Caco-2 (cell line): ENCODE measurements at regions not wholly inside any gene's neighbourhood (a gene's known extent, or its start where the extent isn't known, plus 50 kb on each side); places are given as distances from the start of the nearest gene placed in this dataset.

Experiments used
- BruUV-seq: library from RNA; stranded (reverse); fragments of 400-500 nt; replicated peaks from 2 replicates; lab custom pipeline; 2021; lab: Mats Ljungman, UMichigan
- CTCF ChIA-PET: fragments of 300-600 bp; sonication (Branson Sonifier 250); formaldehyde crosslinking; loops from one replicate; lab custom pipeline; 2022; ENCODE audit warnings: antibody characterized with exemption; lab: Charles Lee
- POLR2A ChIA-PET: fragments of 300-600 bp; sonication (Branson Sonifier 250); formaldehyde crosslinking; loops from one replicate; lab custom pipeline; 2022; ENCODE audit warnings: antibody characterized with exemption; lab: Charles Lee
- DNase-seq, 2 experiments: peaks; one replicate each; pipeline versions ENCODE4 v3.0.0 to v3.0.0-alpha.2; 2020 to 2022
- H3K27me3 ChIP-seq: replicated peaks from 2 replicates; pipeline ENCODE4 v1.6.0; 2011; ENCODE audit warnings: low read length; ENCODE audit not compliant: control insufficient read depth, insufficient read depth
- H3K36me3 ChIP-seq: 2 replicates; pipeline ENCODE4 v1.5.1; 2011; ENCODE audit warnings: low read length; ENCODE audit not compliant: control insufficient read depth, insufficient read depth
- H3K4me1 ChIP-seq: fragments of 250-450 bp; sonication (Bioruptor Pico); 2 replicates; pipeline ENCODE4 v1.5.1; 2020; ENCODE audit warnings: mild to moderate bottlenecking
- H3K4me3 ChIP-seq: 2 replicates; pipeline ENCODE4 v1.5.1; 2011; ENCODE audit warnings: low read depth, mild to moderate bottlenecking, control low read depth, low read length
- H3K9me3 ChIP-seq: fragments of 250-450 bp; sonication (Bioruptor Pico); 2 replicates; pipeline ENCODE4 v1.5.1; 2020; ENCODE audit warnings: mild to moderate bottlenecking, moderate library complexity
- H3K27ac Mint-ChIP-seq: one replicate; pipeline ENCODE4 v1.8.0; 2022; ENCODE audit warnings: mixed read lengths; ENCODE audit not compliant: unreplicated experiment
- H3K27me3 Mint-ChIP-seq: one replicate; pipeline ENCODE4 v1.8.0; 2022; ENCODE audit warnings: mixed read lengths; ENCODE audit not compliant: insufficient read depth, unreplicated experiment
- H3K36me3 Mint-ChIP-seq: one replicate; pipeline ENCODE4 v1.8.0; 2022; ENCODE audit warnings: mild to moderate bottlenecking, mixed read lengths; ENCODE audit not compliant: insufficient read depth, unreplicated experiment
- H3K4me1 Mint-ChIP-seq: one replicate; pipeline ENCODE4 v1.8.0; 2022; ENCODE audit warnings: low read depth, mixed read lengths; ENCODE audit not compliant: unreplicated experiment
- H3K4me3 Mint-ChIP-seq: one replicate; pipeline ENCODE4 v1.8.0; 2022; ENCODE audit warnings: mild to moderate bottlenecking, moderate library complexity, mixed read lengths; ENCODE audit not compliant: unreplicated experiment
- H3K9me3 Mint-ChIP-seq: one replicate; pipeline ENCODE4 v1.8.0; 2022; ENCODE audit warnings: mixed read lengths; ENCODE audit not compliant: unreplicated experiment
- intact Hi-C: fragments of 100-400 bp; cut with micrococcal nuclease; formaldehyde crosslinking; loops from one replicate; pipeline ENCODE4 v1.10.0; 2022; ENCODE audit not compliant: unreplicated experiment
- TF ChIP-seq, protein P1 (sequence below), 2 experiments: fragments of 200-600 bp in 1 of 2; IDR thresholded peaks; 1 replicate in 1 of 2; 2 replicates in 1 of 2; pipeline versions ENCODE4 v1.5.1 to v1.8.0; 2011 to 2022; ENCODE audit warnings: antibody characterized with exemption in 1 of 2, control low read depth in 1 of 2, inconsistent platforms in 1 of 2, low read depth in 1 of 2, low read length in 1 of 2, mild to moderate bottlenecking in 1 of 2, moderate library complexity in 1 of 2; ENCODE audit not compliant: insufficient read depth in 1 of 2, severe bottlenecking in 1 of 2, unreplicated experiment in 1 of 2

DNA sequence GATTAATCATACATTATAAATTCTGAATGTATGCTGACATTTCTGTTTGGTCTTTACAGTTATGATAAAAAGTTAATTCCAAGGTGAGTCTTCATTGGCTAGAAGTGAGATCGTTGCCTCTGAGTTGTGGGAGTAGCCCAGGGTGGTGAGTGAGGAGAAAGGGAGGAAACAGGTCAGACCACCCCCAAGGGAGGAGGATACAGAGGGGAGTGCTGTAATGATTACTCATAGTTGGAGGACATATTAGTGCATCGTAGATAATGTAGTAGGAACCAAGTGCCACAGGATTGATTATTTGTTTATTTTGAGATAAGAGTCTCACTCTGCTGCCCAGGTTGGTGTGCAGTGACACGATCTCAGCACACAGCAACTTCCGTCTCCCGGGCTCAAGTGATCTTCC is 672.2 kb downstream of the INHBA start:
- TF ChIP-seq, protein P1, sequence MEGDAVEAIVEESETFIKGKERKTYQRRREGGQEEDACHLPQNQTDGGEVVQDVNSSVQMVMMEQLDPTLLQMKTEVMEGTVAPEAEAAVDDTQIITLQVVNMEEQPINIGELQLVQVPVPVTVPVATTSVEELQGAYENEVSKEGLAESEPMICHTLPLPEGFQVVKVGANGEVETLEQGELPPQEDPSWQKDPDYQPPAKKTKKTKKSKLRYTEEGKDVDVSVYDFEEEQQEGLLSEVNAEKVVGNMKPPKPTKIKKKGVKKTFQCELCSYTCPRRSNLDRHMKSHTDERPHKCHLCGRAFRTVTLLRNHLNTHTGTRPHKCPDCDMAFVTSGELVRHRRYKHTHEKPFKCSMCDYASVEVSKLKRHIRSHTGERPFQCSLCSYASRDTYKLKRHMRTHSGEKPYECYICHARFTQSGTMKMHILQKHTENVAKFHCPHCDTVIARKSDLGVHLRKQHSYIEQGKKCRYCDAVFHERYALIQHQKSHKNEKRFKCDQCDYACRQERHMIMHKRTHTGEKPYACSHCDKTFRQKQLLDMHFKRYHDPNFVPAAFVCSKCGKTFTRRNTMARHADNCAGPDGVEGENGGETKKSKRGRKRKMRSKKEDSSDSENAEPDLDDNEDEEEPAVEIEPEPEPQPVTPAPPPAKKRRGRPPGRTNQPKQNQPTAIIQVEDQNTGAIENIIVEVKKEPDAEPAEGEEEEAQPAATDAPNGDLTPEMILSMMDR (IDR thresholded peaks at IDR 0.05; ENCODE audit: insufficient read depth in 1 of 2, low read depth in 1 of 2, low read length in 1 of 2, severe bottlenecking in 1 of 2, unreplicated experiment in 1 of 2) = no peak
- CTCF ChIA-PET = no interaction called here
- H3K9me3 ChIP-seq = no peaks in the 10 kb centered on the region
- DNase-seq = no peak
- POLR2A ChIA-PET = no interaction called here
- Mint-ChIP-seq H3K4me1 (no peaks in the 10 kb centered on the region), H3K9me3 (no peaks in the 10 kb centered on the region), H3K36me3 (no peaks in the 10 kb centered on the region), H3K4me3 (no peak overlapping the region), H3K27me3 (no peaks in the 10 kb centered on the region), H3K27ac (no peak overlapping the region)
- no peaks in the 10 kb centered on the region for H3K27me3 ChIP-seq
- no peaks in the 10 kb centered on the region for H3K36me3 ChIP-seq
- H3K4me3 ChIP-seq = no peak overlapping the region
- BruUV-seq = no TSS peak
- intact Hi-C loops = no loop called here
- H3K4me1 ChIP-seq = no peaks in the 10 kb centered on the region

GRCh38 chr7:41029072-41029499 is 673.8 kb downstream of the INHBA start:
- Histone ChIP-seq H3K4me1 (no peaks in the 10 kb centered on the region), H3K4me3 (no peak overlapping the region), H3K9me3 (no peaks in the 10 kb centered on the region), H3K27me3 (no peaks in the 10 kb centered on the region), H3K36me3 (no peaks in the 10 kb centered on the region)
- H3K4me1 Mint-ChIP-seq = no peaks in the 10 kb centered on the region
- TF ChIP-seq, protein P1 (IDR thresholded peaks at IDR 0.05; ENCODE audit: insufficient read depth in 1 of 2, low read depth in 1 of 2, low read length in 1 of 2, severe bottlenecking in 1 of 2, unreplicated experiment in 1 of 2) = no peak
- no peak for DNase-seq
- CTCF ChIA-PET = no interaction called here
- H3K4me3 Mint-ChIP-seq = no peak overlapping the region
- H3K27ac Mint-ChIP-seq = no peak overlapping the region
- intact Hi-C loops = no loop called here
- BruUV-seq = no TSS peak
- POLR2A ChIA-PET = no interaction called here
- H3K9me3 Mint-ChIP-seq = no peaks in the 10 kb centered on the region
- H3K27me3 Mint-ChIP-seq = no peaks in the 10 kb centered on the region
- H3K36me3 Mint-ChIP-seq = no peaks in the 10 kb centered on the region

DNA sequence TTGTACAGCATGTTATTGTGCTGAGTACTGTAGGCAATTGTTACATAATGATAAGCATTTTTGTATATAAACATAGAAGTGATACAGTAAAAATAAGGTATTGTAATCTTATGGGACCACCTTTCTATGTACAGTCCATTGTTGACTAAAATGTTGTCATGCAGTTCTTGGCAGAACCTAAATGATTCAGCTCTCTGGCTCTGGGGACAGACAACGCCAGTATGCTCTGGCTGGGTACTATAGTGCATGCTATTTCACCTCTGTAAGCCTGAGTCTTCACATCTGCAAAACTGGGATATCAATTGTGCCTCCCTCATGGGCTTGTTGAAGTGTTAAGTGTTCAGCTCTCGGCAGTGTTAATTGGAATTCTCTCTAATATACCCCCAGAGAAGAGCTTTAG is 674.3 kb downstream of the INHBA start:
- TF ChIP-seq, protein P1 (IDR thresholded peaks at IDR 0.05; ENCODE audit: insufficient read depth in 1 of 2, low read depth in 1 of 2, low read length in 1 of 2, severe bottlenecking in 1 of 2, unreplicated experiment in 1 of 2) = no peak
- no peaks in the 10 kb centered on the region for H3K9me3 Mint-ChIP-seq
- POLR2A ChIA-PET = no interaction called here
- H3K9me3 ChIP-seq = no peaks in the 10 kb centered on the region
- BruUV-seq = no TSS peak
- no peak overlapping the region for H3K27ac Mint-ChIP-seq
- H3K4me1 ChIP-seq = no peaks in the 10 kb centered on the region
- no peak overlapping the region for H3K4me3 ChIP-seq
- no peaks in the 10 kb centered on the region for H3K27me3 Mint-ChIP-seq
- no peak for DNase-seq
- intact Hi-C loops = no loop called here
- H3K36me3 ChIP-seq = no peaks in the 10 kb centered on the region
- no peaks in the 10 kb centered on the region for H3K36me3 Mint-ChIP-seq
- no peaks in the 10 kb centered on the region for H3K4me1 Mint-ChIP-seq
- H3K27me3 ChIP-seq = no peaks in the 10 kb centered on the region
- no peak overlapping the region for H3K4me3 Mint-ChIP-seq
- CTCF ChIA-PET = no interaction called here
